ENCODE measurements at regions not wholly inside any gene's neighbourhood (a gene's known extent, or its start where the extent isn't known, plus 50 kb on each side); places are given as distances from the start of the nearest gene placed in this dataset.

- DNase-seq = no peak
Measured at GRCh38 chr13:21822029-21822428, 151.2 kb downstream of the FGF9 start.

- DNase-seq = no peak
Measured at GRCh38 chr13:21823416-21823815, 152.5 kb downstream of the FGF9 start.

GRCh38 chr13:21823949-21824348 is 153.1 kb downstream of the FGF9 start:
- no peak for DNase-seq

GRCh38 chr13:21825186-21825585 is 154.3 kb downstream of the FGF9 start:
- DNase-seq = no peak

- DNase-seq = no peak
Measured at GRCh38 chr13:21825801-21826200, 154.9 kb downstream of the FGF9 start.

GRCh38 chr13:21826214-21827015 is 155.5 kb downstream of the FGF9 start:
- no peak for DNase-seq

GRCh38 chr13:21831654-21832324 is 160.9 kb downstream of the FGF9 start:
- DNase-seq = no peak

- DNase-seq = no peak
Measured at GRCh38 chr13:21833921-21834320, 163.0 kb downstream of the FGF9 start.

GRCh38 chr13:21834521-21834920 is 163.6 kb downstream of the FGF9 start:
- DNase-seq = no peak

GRCh38 chr13:21837288-21837687 is 166.4 kb downstream of the FGF9 start:
- DNase-seq = no peak

- no peak for DNase-seq
Measured at GRCh38 chr13:21837841-21838551, 167.1 kb downstream of the FGF9 start.

- DNase-seq = no peak
Measured at GRCh38 chr13:21846605-21847004, 175.7 kb downstream of the FGF9 start.

GRCh38 chr13:21849323-21849722 is 178.4 kb downstream of the FGF9 start:
- DNase-seq = peak; percentile 31

- DNase-seq = no peak
Measured at GRCh38 chr13:21850013-21851006, 179.4 kb downstream of the FGF9 start.

- DNase-seq = no peak
Measured at GRCh38 chr13:21852043-21852442, 181.2 kb downstream of the FGF9 start.

- DNase-seq = no peak
Measured at GRCh38 chr13:21853779-21854178, 182.9 kb downstream of the FGF9 start.

GRCh38 chr13:21868823-21869222 is 197.9 kb downstream of the FGF9 start:
- DNase-seq = no peak

- DNase-seq = no peak
Measured at GRCh38 chr13:21871382-21871781, 200.5 kb downstream of the FGF9 start.

- no peak for DNase-seq
Measured at GRCh38 chr13:21871919-21872318, 201.0 kb downstream of the FGF9 start.

GRCh38 chr13:21872795-21873194 is 201.9 kb downstream of the FGF9 start:
- no peak for DNase-seq

GRCh38 chr13:21875116-21875515 is 204.2 kb downstream of the FGF9 start:
- no peak for DNase-seq

GRCh38 chr13:21879263-21879914 is 208.5 kb downstream of the FGF9 start:
- no peak for DNase-seq

Measured in activated CD4-positive, alpha-beta T cell treated with anti-CD3 and anti-CD28 coated beads, Interleukin-10, Interleukin-2, amounts not matched to agents 100 ng/mL and 50 ng/mL, durations not matched to agents 16 hours and 8 hours (primary cell).